Endothelial cell (in vitro differentiated cells): ENCODE measurements at regions not wholly inside any gene's neighbourhood (a gene's known extent, or its start where the extent isn't known, plus 50 kb on each side); places are given as distances from the start of the nearest gene placed in this dataset.
"Not testable (repeated sequence)": the region's sequence is repeated elsewhere in the genome, so short reads cannot be mapped to it uniquely, and the experiment has no call there.

Experiments used
- DNase-seq: peaks from one replicate; pipeline ENCODE4 v3.0.0; 2021; ENCODE audit warnings: low spot score
- H3K27ac Mint-ChIP-seq: one replicate; pipeline ENCODE4 v1.8.0; 2021; ENCODE audit warnings: mixed read lengths, inconsistent platforms; ENCODE audit not compliant: unreplicated experiment
- H3K27me3 Mint-ChIP-seq: one replicate; pipeline ENCODE4 v1.8.0; 2021; ENCODE audit warnings: mild to moderate bottlenecking, moderate library complexity, mixed read lengths, inconsistent platforms; ENCODE audit not compliant: unreplicated experiment
- H3K36me3 Mint-ChIP-seq: one replicate; pipeline ENCODE4 v1.8.0; 2021; ENCODE audit warnings: mild to moderate bottlenecking, low read depth, mixed read lengths, inconsistent platforms; ENCODE audit not compliant: unreplicated experiment
- H3K4me1 Mint-ChIP-seq: one replicate; pipeline ENCODE4 v1.8.0; 2021; ENCODE audit warnings: mild to moderate bottlenecking, mixed read lengths, inconsistent platforms; ENCODE audit not compliant: unreplicated experiment
- H3K4me3 Mint-ChIP-seq: one replicate; pipeline ENCODE4 v1.8.0; 2021; ENCODE audit warnings: mild to moderate bottlenecking, mixed read lengths, inconsistent platforms; ENCODE audit not compliant: unreplicated experiment
- H3K9me3 Mint-ChIP-seq: one replicate; pipeline ENCODE4 v1.8.0; 2021; ENCODE audit warnings: mixed read lengths, inconsistent platforms; ENCODE audit not compliant: unreplicated experiment
- TF ChIP-seq, protein P1 (sequence below): fragments of 200-600 bp; sonication (generic); IDR thresholded peaks from one replicate; pipeline ENCODE4 v1.5.0; 2021; ENCODE audit warnings: antibody characterized with exemption; ENCODE audit not compliant: unreplicated experiment

DNA sequence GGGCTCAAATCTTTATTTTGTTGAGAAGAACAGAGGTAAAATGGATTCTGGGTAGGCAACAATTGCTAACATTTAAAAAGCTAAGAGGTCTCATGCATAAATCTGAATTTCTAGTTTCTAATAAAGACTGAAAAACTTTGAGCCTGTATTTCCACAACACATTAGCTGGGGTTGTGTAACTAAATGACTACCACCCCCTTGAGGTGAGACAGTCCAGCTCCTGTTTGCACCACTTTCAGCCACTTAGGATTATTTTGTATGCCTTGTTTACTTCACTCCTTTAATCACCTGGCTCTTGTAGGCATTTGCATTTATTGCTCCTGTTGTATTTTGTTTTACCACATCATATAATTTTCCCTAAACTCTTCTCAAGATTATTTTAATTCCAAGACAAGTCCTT, 376.6 kb downstream of the PTH2R start:
- DNase-seq: no peak

DNA sequence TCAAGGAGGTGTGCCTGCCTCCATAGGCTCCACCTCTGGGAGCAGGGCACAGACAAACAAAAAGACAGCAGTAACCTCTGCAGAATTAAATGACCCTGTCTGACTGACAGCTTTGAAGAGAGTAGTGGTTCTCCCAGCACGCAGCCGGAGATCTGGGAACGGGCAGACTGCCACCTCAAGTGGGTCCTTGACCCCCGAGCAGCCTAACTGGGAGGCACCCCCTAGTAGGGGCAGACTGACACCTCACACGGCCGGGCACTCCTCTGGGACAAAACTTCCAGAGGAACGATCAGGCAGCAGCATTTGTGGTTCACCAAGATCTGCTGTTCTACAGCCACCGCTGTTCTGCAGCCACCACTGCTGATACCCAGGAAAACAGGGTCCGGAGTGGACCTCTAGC, 378.2 kb downstream of the PTH2R start:
- H3K4me1 Mint-ChIP-seq, H3K27ac Mint-ChIP-seq: not testable (repeated sequence)

More for the DNA sequence above, 376.6 kb downstream of the PTH2R start:
- no peak overlapping the region for H3K4me3 Mint-ChIP-seq
- TF ChIP-seq, protein P1, sequence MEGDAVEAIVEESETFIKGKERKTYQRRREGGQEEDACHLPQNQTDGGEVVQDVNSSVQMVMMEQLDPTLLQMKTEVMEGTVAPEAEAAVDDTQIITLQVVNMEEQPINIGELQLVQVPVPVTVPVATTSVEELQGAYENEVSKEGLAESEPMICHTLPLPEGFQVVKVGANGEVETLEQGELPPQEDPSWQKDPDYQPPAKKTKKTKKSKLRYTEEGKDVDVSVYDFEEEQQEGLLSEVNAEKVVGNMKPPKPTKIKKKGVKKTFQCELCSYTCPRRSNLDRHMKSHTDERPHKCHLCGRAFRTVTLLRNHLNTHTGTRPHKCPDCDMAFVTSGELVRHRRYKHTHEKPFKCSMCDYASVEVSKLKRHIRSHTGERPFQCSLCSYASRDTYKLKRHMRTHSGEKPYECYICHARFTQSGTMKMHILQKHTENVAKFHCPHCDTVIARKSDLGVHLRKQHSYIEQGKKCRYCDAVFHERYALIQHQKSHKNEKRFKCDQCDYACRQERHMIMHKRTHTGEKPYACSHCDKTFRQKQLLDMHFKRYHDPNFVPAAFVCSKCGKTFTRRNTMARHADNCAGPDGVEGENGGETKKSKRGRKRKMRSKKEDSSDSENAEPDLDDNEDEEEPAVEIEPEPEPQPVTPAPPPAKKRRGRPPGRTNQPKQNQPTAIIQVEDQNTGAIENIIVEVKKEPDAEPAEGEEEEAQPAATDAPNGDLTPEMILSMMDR: no peak
- no peaks in the 10 kb centered on the region for H3K9me3 Mint-ChIP-seq
- no peaks in the 10 kb centered on the region for H3K36me3 Mint-ChIP-seq
- no peak overlapping the region for H3K27ac Mint-ChIP-seq
- no peaks in the 10 kb centered on the region for H3K4me1 Mint-ChIP-seq
- H3K27me3 Mint-ChIP-seq: no peaks in the 10 kb centered on the region

DNA sequence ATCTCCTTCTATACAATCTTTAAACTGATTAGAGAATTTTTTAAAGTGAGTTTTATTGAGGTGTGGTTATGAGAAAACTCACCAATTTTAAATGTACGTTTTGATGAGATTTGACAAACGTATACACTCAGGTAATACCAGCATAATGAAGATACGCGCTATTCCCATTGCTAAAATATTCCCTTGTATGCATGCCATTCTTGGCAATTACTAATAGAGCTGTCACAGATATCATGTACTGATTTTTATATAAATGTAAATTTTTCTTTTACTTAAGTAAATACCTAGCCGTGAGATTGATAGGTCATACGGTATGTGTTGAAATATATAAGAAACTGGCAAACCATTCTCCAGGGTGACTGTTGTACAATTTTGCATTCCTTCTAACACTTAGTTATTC, 384.7 kb downstream of the PTH2R start:
- Mint-ChIP-seq H3K27me3 (no peaks in the 10 kb centered on the region), H3K4me3 (no peak overlapping the region), H3K9me3 (no peaks in the 10 kb centered on the region), H3K27ac (no peak overlapping the region), H3K36me3 (no peaks in the 10 kb centered on the region), H3K4me1 (no peaks in the 10 kb centered on the region)
- no peak for DNase-seq
- TF ChIP-seq, protein P1: no peak

More for the DNA sequence above, 378.2 kb downstream of the PTH2R start:
- not testable (repeated sequence) for H3K36me3 Mint-ChIP-seq, H3K4me3 Mint-ChIP-seq, DNase-seq, H3K27me3 Mint-ChIP-seq, H3K9me3 Mint-ChIP-seq

DNA sequence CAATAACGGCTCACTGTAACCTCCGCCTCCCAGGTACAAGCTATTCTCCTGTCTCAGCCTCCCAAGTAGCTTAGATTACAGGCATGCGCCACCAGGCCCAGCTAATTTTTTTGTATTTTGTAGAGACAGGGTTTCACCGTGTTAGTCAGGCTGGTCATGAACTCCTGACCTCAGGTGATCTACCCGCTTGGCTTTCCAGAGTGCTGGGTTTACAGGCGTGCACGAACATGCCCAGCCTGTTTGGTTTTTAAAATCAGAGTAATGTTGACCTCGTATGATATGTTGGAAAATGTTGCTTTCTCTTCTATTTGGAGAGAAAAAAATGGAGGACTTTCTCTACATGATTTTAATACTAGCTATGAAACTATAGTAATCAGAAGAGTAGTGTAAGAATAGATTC, 386.2 kb downstream of the PTH2R start:
- Mint-ChIP-seq H3K27me3 (no peaks in the 10 kb centered on the region), H3K9me3 (no peaks in the 10 kb centered on the region), H3K27ac (no peak overlapping the region), H3K4me3 (no peak overlapping the region), H3K36me3 (no peaks in the 10 kb centered on the region), H3K4me1 (no peaks in the 10 kb centered on the region)
- DNase-seq: no peak
- TF ChIP-seq, protein P1: no peak

DNA sequence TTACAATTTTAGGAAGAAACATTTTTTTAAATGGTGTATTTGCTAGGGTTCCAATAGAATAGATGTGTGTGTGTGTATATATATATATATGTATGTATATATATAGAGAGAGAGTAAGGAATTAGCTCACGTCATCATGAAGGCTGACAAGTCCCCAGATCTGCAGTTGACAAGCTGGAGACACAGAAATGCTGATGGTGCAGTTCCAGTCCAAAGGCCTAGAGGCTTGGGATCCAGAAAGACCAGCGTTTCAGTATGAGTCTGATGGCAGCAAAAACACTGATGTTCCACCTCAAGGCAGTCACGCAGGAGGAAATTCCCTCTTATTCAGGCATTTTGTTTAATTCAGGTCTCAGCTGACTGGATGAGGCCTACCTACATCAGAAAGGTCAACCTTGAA, 386.8 kb downstream of the PTH2R start:
- Mint-ChIP-seq H3K4me3 (no peak overlapping the region), H3K27ac (no peak overlapping the region), H3K9me3 (no peaks in the 10 kb centered on the region), H3K27me3 (no peaks in the 10 kb centered on the region), H3K4me1 (no peaks in the 10 kb centered on the region), H3K36me3 (no peaks in the 10 kb centered on the region)
- TF ChIP-seq, protein P1: no peak
- DNase-seq: no peak
